H1 (cell line): ENCODE measurements at regions not wholly inside any gene's neighbourhood (a gene's known extent, or its start where the extent isn't known, plus 50 kb on each side); places are given as distances from the start of the nearest gene placed in this dataset.

Source experiments
- CTCF ChIA-PET: fragments of 300-600 bp; sonication (Branson Sonifier 250); formaldehyde crosslinking; loops from one replicate; lab custom pipeline; 2021; ENCODE audit not compliant: partially characterized antibody; lab: Charles Lee
- POLR2A ChIA-PET: fragments of 300-600 bp; sonication (Branson Sonifier 250); formaldehyde crosslinking; loops from one replicate; lab custom pipeline; 2021; ENCODE audit warnings: inconsistent platforms; ENCODE audit not compliant: partially characterized antibody; lab: Charles Lee
- DNase-seq, 2 experiments: peaks; one replicate each; pipeline versions ENCODE4 v3.0.0 to v3.0.0-alpha.2; 2010 to 2022; ENCODE audit warnings: low spot score in 2 of 2, low read depth in 1 of 2, mixed read lengths in 1 of 2
- FAIRE-seq: peaks from 2 replicates; lab custom pipeline; 2011; peaks lifted over from hg19 to GRCh38; lab: Jason Lieb, UNC
- H2AFZ ChIP-seq: 2 replicates; pipeline ENCODE4 v1.8.1; 2012; ENCODE audit warnings: low read length, inconsistent platforms
- H2AK5ac ChIP-seq: 2 replicates; pipeline ENCODE4 v1.6.1; 2013; ENCODE audit warnings: low read depth, low read length
- H2BK120ac ChIP-seq: replicated peaks from 2 replicates; pipeline ENCODE3; 2013; ENCODE audit warnings: low read depth, low read length, inconsistent platforms
- H2BK12ac ChIP-seq: 2 replicates; pipeline ENCODE4 v1.6.1; 2013; ENCODE audit warnings: low read depth, low read length
- H2BK15ac ChIP-seq: 2 replicates; pipeline ENCODE4 v1.6.1; 2013; ENCODE audit warnings: low read length
- H2BK20ac ChIP-seq: 2 replicates; pipeline ENCODE4 v1.6.1; 2013; ENCODE audit warnings: low read length
- H2BK5ac ChIP-seq: 2 replicates; pipeline ENCODE4 v1.6.1; 2013; ENCODE audit warnings: low read depth, low read length
- H3K14ac ChIP-seq: 2 replicates; pipeline ENCODE4 v1.6.1; 2013; ENCODE audit warnings: inconsistent platforms; ENCODE audit not compliant: insufficient read length
- H3K18ac ChIP-seq: 2 replicates; pipeline ENCODE4 v1.6.1; 2013; ENCODE audit warnings: low read length; ENCODE audit errors: extremely low read depth
- H3K23ac ChIP-seq: 2 replicates; pipeline ENCODE4 v1.6.1; 2013; ENCODE audit warnings: inconsistent platforms; ENCODE audit not compliant: insufficient read length
- H3K23me2 ChIP-seq: 2 replicates; pipeline ENCODE4 v1.6.1; 2013; ENCODE audit warnings: low read depth, low read length
- H3K27ac ChIP-seq: 2 replicates; pipeline ENCODE4 v1.6.1; 2011; ENCODE audit warnings: low read depth, low read length, inconsistent platforms
- H3K27me3 ChIP-seq, 4 experiments: replicated peaks in 1 of 4; 1 replicate in 1 of 4; 2 replicates in 3 of 4; pipeline versions ENCODE4 v1.6.1 to v1.8.1; 2011 to 2013; ENCODE audit warnings: low read length in 3 of 4, mild to moderate bottlenecking in 3 of 4, inconsistent platforms in 2 of 4, mixed read lengths in 2 of 4, moderate library complexity in 1 of 4; ENCODE audit not compliant: control insufficient read depth in 3 of 4, insufficient read depth in 3 of 4; ENCODE audit errors: extremely low read depth in 1 of 4
- H3K36me3 ChIP-seq, 4 experiments: 2 replicates each; pipeline versions ENCODE4 v1.6.1 to v1.8.1; 2011 to 2013; ENCODE audit warnings: mild to moderate bottlenecking in 4 of 4, low read length in 3 of 4, moderate library complexity in 2 of 4, control low read depth in 1 of 4, inconsistent platforms in 1 of 4; ENCODE audit not compliant: insufficient read depth in 4 of 4, control insufficient read depth in 2 of 4
- H3K4ac ChIP-seq: replicated peaks from 2 replicates; pipeline ENCODE3; 2013; ENCODE audit warnings: low read length, low read depth, mixed read lengths, inconsistent platforms; ENCODE audit not compliant: insufficient read length
- H3K4me1 ChIP-seq, 4 experiments: replicated peaks in 1 of 4; 1 replicate in 1 of 4; 2 replicates in 3 of 4; pipeline versions ENCODE4 v1.6.1 to v1.8.1; 2011 to 2013; ENCODE audit warnings: low read length in 3 of 4, inconsistent platforms in 2 of 4, mixed read lengths in 1 of 4; ENCODE audit not compliant: insufficient read depth in 4 of 4, control insufficient read depth in 3 of 4
- H3K4me2 ChIP-seq, 2 experiments: 2 replicates each; pipeline versions ENCODE4 v1.6.1 to v1.8.1; 2011 to 2013; ENCODE audit warnings: low read depth in 2 of 2, low read length in 2 of 2, control low read depth in 1 of 2, inconsistent platforms in 1 of 2, mild to moderate bottlenecking in 1 of 2; ENCODE audit not compliant: insufficient read depth in 1 of 2
- H3K4me3 ChIP-seq, 4 experiments: fragments of 200-600, 300-600 bp in 1 of 4; sonication (generic), shearing (Covaris generic), sonication (Bioruptor Twin) in 1 of 4; 2 replicates each; pipeline versions ENCODE4 v1.5.1 to v1.8.1; 2011 to 2016; ENCODE audit warnings: low read length in 4 of 4, low read depth in 3 of 4, control low read depth in 2 of 4, inconsistent platforms in 2 of 4, mild to moderate bottlenecking in 2 of 4, mixed read lengths in 1 of 4, moderate library complexity in 1 of 4; ENCODE audit not compliant: insufficient read depth in 2 of 4; ENCODE audit errors: extremely low read depth in 1 of 4
- H3K56ac ChIP-seq: replicated peaks from 2 replicates; pipeline ENCODE3; 2013; ENCODE audit warnings: low read depth, mild to moderate bottlenecking, mixed read lengths, low read length, inconsistent platforms; ENCODE audit not compliant: insufficient read length
- H3K79me1 ChIP-seq: 2 replicates; pipeline ENCODE4 v1.6.1; 2013; ENCODE audit warnings: low read depth, low read length, control low read depth
- H3K79me2 ChIP-seq, 2 experiments: 2 replicates each; pipeline versions ENCODE4 v1.6.1 to v1.8.1; 2012 to 2013; ENCODE audit warnings: low read length in 2 of 2, mild to moderate bottlenecking in 2 of 2, inconsistent platforms in 1 of 2; ENCODE audit not compliant: insufficient read depth in 2 of 2, control insufficient read depth in 1 of 2
- H3K9ac ChIP-seq, 4 experiments: replicated peaks in 1 of 4; 1 replicate in 1 of 4; 2 replicates in 3 of 4; pipeline versions ENCODE4 v1.6.1 to v1.8.1; 2011 to 2013; ENCODE audit warnings: low read depth in 3 of 4, low read length in 3 of 4, control low read depth in 2 of 4, mild to moderate bottlenecking in 2 of 4, moderate library complexity in 2 of 4, inconsistent platforms in 1 of 4; ENCODE audit errors: extremely low read depth in 1 of 4
- H3K9me3 ChIP-seq, 2 experiments: 2 replicates each; pipeline versions ENCODE4 v1.6.1 to v1.8.1; 2012 to 2013; ENCODE audit warnings: mild to moderate bottlenecking in 2 of 2, moderate library complexity in 2 of 2, control low read depth in 1 of 2, inconsistent platforms in 1 of 2, low read depth in 1 of 2, low read length in 1 of 2, mixed read lengths in 1 of 2; ENCODE audit not compliant: insufficient read depth in 2 of 2
- H4K20me1 ChIP-seq, 2 experiments: replicated peaks in 1 of 2; 2 replicates each; pipeline versions ENCODE3 to v1.8.1; 2011 to 2013; ENCODE audit warnings: inconsistent platforms in 2 of 2, low read length in 2 of 2, mild to moderate bottlenecking in 1 of 2; ENCODE audit not compliant: insufficient read depth in 2 of 2, control insufficient read depth in 1 of 2
- H4K5ac ChIP-seq: 2 replicates; pipeline ENCODE4 v1.6.1; 2013; ENCODE audit warnings: low read length, low read depth, mixed read lengths, inconsistent platforms; ENCODE audit not compliant: insufficient read length
- H4K8ac ChIP-seq: 2 replicates; pipeline ENCODE4 v1.8.0; 2013; ENCODE audit warnings: mild to moderate bottlenecking, moderate library complexity, low read length, inconsistent platforms; ENCODE audit not compliant: insufficient read depth; ENCODE audit errors: extremely low read depth
- H4K91ac ChIP-seq: replicated peaks from 2 replicates; pipeline ENCODE3; 2013; ENCODE audit warnings: low read length, mixed read lengths, inconsistent platforms; ENCODE audit not compliant: insufficient read length
- ASH2L ChIP-seq: fragments of 200-600, 300-600 bp; sonication (generic); IDR thresholded peaks from one replicate; pipeline ENCODE4 v1.7.1; 2017; ENCODE audit warnings: low read length
- ATF3 ChIP-seq: IDR thresholded peaks from 2 replicates; pipeline ENCODE4 v1.6.1; 2011; ENCODE audit warnings: low read depth, mild to moderate bottlenecking, low read length; ENCODE audit not compliant: insufficient read depth
- BCL11A ChIP-seq, 2 experiments: IDR thresholded peaks; one replicate each; pipeline ENCODE4 v1.6.1; 2011; ENCODE audit warnings: low read depth in 2 of 2, low read length in 2 of 2, mild to moderate bottlenecking in 2 of 2
- GABPA ChIP-seq: IDR thresholded peaks from 2 replicates; pipeline ENCODE4 v1.6.1; 2011; ENCODE audit warnings: mild to moderate bottlenecking, low read length, moderate library complexity, borderline replicate concordance; ENCODE audit not compliant: insufficient read depth
- GTF2F1 ChIP-seq: IDR thresholded peaks from 2 replicates; pipeline ENCODE4 v1.6.1; 2012; ENCODE audit warnings: low read depth, low read length, improper control_type of control experiment, borderline replicate concordance
- RBBP5 ChIP-seq: IDR thresholded peaks from 2 replicates; pipeline ENCODE4 v1.7.1; 2012; ENCODE audit warnings: low read depth, mild to moderate bottlenecking, inconsistent platforms, low read length, moderate library complexity, borderline replicate concordance
- SAP30 ChIP-seq: fragments of 300-600 bp; sonication (generic); IDR thresholded peaks from 2 replicates; pipeline ENCODE4 v1.7.1; 2012; ENCODE audit warnings: low read length, moderate library complexity, mild to moderate bottlenecking, inconsistent platforms; ENCODE audit not compliant: insufficient read depth, insufficient replicate concordance
- SIRT6 ChIP-seq: IDR thresholded peaks from one replicate; pipeline ENCODE4 v1.7.1; 2012; ENCODE audit warnings: low read length, inconsistent platforms
- ZNF274 ChIP-seq: IDR thresholded peaks from 2 replicates; pipeline ENCODE4 v1.7.0; 2012; ENCODE audit warnings: low read length, borderline replicate concordance; ENCODE audit errors: extremely low read depth
- WGBS, 2 experiments: shearing (Covaris generic) in 1 of 2; methylation state at CpG; one replicate each; pipeline versions ENCODE4 v1.1.6 to v1.1.7; 2013 to 2015; ENCODE audit warnings: low lambda C conversion rate in 2 of 2, mixed read lengths in 2 of 2, inconsistent platforms in 1 of 2, low coverage in 1 of 2, missing lambda C conversion rate in 1 of 2; ENCODE audit not compliant: insufficient replicate concordance in 2 of 2, insufficient coverage in 1 of 2, insufficient read length in 1 of 2; ENCODE audit errors: extremely low coverage in 1 of 2, missing lambda C conversion rate in 1 of 2; 5-methylcytosine and 5-hydroxymethylcytosine counted together

DNA sequence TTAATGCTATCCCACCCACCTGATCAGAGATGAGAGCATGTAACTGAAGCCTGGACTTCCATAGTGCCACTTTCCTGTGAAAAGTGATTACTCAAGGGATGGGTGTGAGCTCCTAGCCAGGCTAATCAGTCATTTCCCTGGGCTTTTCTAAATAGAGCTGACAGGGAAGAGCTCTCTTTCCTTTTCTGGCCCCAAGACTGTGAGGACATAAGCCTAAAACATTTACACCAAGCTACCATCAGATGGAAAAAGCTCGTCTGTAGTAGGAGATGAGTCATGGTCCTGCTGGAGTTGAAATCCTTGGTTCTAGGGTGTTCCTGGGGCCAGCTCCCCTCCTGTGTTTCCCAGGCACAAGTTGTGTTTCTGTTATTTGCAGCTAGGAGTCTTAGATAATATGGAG lies 52.4 kb upstream of the NDP start:
- H3K14ac ChIP-seq = no peak overlapping the region
- no peak overlapping the region for H3K4ac ChIP-seq
- H3K27me3 ChIP-seq = no peaks in the 10 kb centered on the region
- CTCF ChIA-PET = interaction anchor here (0.6 to 1.4 kb wide), 9 partner anchors 11 to 163 kb away, joined by 3 to 8 read pairs (median 4); no protein-coding TSS in a partner anchor
- H3K79me1 ChIP-seq = no peaks in the 10 kb centered on the region
- no peaks in the 10 kb centered on the region for H3K79me2 ChIP-seq
- no peak for FAIRE-seq
- POLR2A ChIA-PET = no interaction called here
- H2BK120ac ChIP-seq = no peak overlapping the region
- no peak overlapping the region for H3K23ac ChIP-seq
- H3K9me3 ChIP-seq = no peaks in the 10 kb centered on the region
- no peak overlapping the region for H3K4me3 ChIP-seq
- H4K5ac ChIP-seq = no peak overlapping the region
- H3K56ac ChIP-seq = no peak overlapping the region
- H3K27ac ChIP-seq = no peak overlapping the region
- no peak overlapping the region for H4K8ac ChIP-seq
- no peaks in the 10 kb centered on the region for H3K23me2 ChIP-seq
- no peak overlapping the region for H2AFZ ChIP-seq
- no peaks in the 10 kb centered on the region for H3K4me1 ChIP-seq
- no peaks in the 10 kb centered on the region for H4K20me1 ChIP-seq
- H4K91ac ChIP-seq = no peak overlapping the region
- 100% methylated on average over 1 of the region's 1 CpG; no CpG with 5 or more reads in 1 of the 2 experiments for WGBS, 2 experiments
- H2BK15ac ChIP-seq = no peak overlapping the region
- no peak for DNase-seq
- H2BK5ac ChIP-seq = no peak overlapping the region
- no peak overlapping the region for H3K9ac ChIP-seq
- H3K18ac ChIP-seq = no peak overlapping the region
- no peak overlapping the region for H2AK5ac ChIP-seq
- no peaks in the 10 kb centered on the region for H3K36me3 ChIP-seq
- no peak overlapping the region for H2BK20ac ChIP-seq
- no peak overlapping the region for H2BK12ac ChIP-seq
- no peak overlapping the region for H3K4me2 ChIP-seq
- TF ChIP-seq SIRT6 = no peak
- no peak for TF ChIP-seq ASH2L
- TF ChIP-seq GABPA = no peak
- TF ChIP-seq BCL11A (IDR thresholded peaks at IDR 0.05; ENCODE audit: low read depth in 2 of 2, low read length in 2 of 2) = no peak
- no peak for TF ChIP-seq ATF3
- TF ChIP-seq SAP30 = no peak
- no peak for TF ChIP-seq GTF2F1
- no peak for TF ChIP-seq ZNF274
- TF ChIP-seq RBBP5 = no peak
